Hematopoietic multipotent progenitor cell treated with erythropoietin and hydrocortisone succinate and interleukin-3 and kit ligand, for 8 days (in vitro differentiated cells): ENCODE measurements at regions not wholly inside any gene's neighbourhood (a gene's known extent, or its start where the extent isn't known, plus 50 kb on each side); places are given as distances from the start of the nearest gene placed in this dataset.

ENCODE experiments used
- DNase-seq: peaks from one replicate; pipeline ENCODE4 v3.0.0-alpha.2; 2015

GRCh38 chr12:132406493-132407450 lies 77.4 kb upstream of the GALNT9 start:
- no peak for DNase-seq

- no peak for DNase-seq
These were observed 76.4 kb upstream of the GALNT9 start for GRCh38 chr12:132405742-132406251.

GRCh38 chr12:132404951-132405741 lies 75.8 kb upstream of the GALNT9 start:
- no peak for DNase-seq

GRCh38 chr12:132404435-132404855 lies 75.1 kb upstream of the GALNT9 start:
- no peak for DNase-seq

- DNase-seq, result no peak
These were observed 74.4 kb upstream of the GALNT9 start for GRCh38 chr12:132403636-132404434.

- no peak for DNase-seq
These were observed 73.5 kb upstream of the GALNT9 start for GRCh38 chr12:132402831-132403416.

GRCh38 chr12:132401982-132402381 lies 72.6 kb upstream of the GALNT9 start:
- no peak for DNase-seq

GRCh38 chr12:132400011-132400641 lies 70.7 kb upstream of the GALNT9 start:
- DNase-seq, result no peak

- DNase-seq, result no peak
These were observed 70.0 kb upstream of the GALNT9 start for GRCh38 chr12:132399092-132400010.

- DNase-seq, result no peak
These were observed 69.1 kb upstream of the GALNT9 start for GRCh38 chr12:132398386-132398991.

- no peak for DNase-seq
These were observed 68.6 kb upstream of the GALNT9 start for GRCh38 chr12:132397934-132398385.

GRCh38 chr12:132397152-132397933 lies 68.0 kb upstream of the GALNT9 start:
- no peak for DNase-seq

- no peak for DNase-seq
These were observed 67.3 kb upstream of the GALNT9 start for GRCh38 chr12:132396657-132397056.

- DNase-seq, result no peak
These were observed 66.5 kb upstream of the GALNT9 start for GRCh38 chr12:132395908-132396305.

- DNase-seq, result no peak
These were observed 66.0 kb upstream of the GALNT9 start for GRCh38 chr12:132395192-132395907.

GRCh38 chr12:132393991-132394949 lies 64.9 kb upstream of the GALNT9 start:
- DNase-seq, result no peak

GRCh38 chr12:132393245-132393795 lies 63.9 kb upstream of the GALNT9 start:
- DNase-seq, result no peak
